NCI-H2196 treated with DMSO at 0.1 percent for 48 hours (cell line): ENCODE measurements at regions not wholly inside any gene's neighbourhood (a gene's known extent, or its start where the extent isn't known, plus 50 kb on each side); places are given as distances from the start of the nearest gene placed in this dataset.
"Not testable (repeated sequence)": the region's sequence is repeated elsewhere in the genome, so short reads cannot be mapped to it uniquely, and the experiment has no call there.

ENCODE experiments used
- DNase-seq: peaks from one replicate; lab custom pipeline; 2025; ENCODE audit not compliant: unreplicated experiment; lab: John Stamatoyannopoulos, UW

GRCh38 chr6:44037847-44038542 lies 89.3 kb downstream of the MRPL14 start:
- no peak for DNase-seq

- not testable (repeated sequence) for DNase-seq
Measured at GRCh38 chr6:44037276-44037675, 90.0 kb downstream of the MRPL14 start.

- DNase-seq = no peak
Measured at GRCh38 chr6:44036699-44037101, 90.6 kb downstream of the MRPL14 start.

GRCh38 chr6:44036196-44036595 lies 91.1 kb downstream of the MRPL14 start:
- no peak for DNase-seq

DNA sequence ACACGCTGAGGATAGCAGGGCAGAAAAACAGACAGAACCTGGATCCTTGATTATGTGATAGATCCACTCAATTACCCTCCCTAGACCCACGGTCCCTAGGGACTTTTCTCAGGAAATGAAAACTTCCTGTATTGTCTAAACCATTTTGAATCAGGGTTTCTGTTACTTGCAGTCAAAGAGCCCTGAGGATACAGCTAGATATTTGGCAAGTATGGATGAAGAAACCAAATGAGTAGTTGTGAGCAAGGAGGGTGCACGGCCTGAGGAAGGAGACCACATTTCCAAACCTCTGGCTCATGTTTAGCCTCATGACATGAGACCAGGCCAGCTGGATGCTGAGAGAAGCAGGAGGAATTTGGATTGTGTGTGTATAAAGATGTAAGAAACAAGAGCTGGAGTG lies 91.6 kb downstream of the MRPL14 start:
- no peak for DNase-seq

- no peak for DNase-seq
Measured at GRCh38 chr6:44034931-44035345, 92.3 kb downstream of the MRPL14 start.

GRCh38 chr6:44034391-44034861 lies 92.8 kb downstream of the MRPL14 start:
- DNase-seq = no peak

GRCh38 chr6:44030812-44031454 lies 96.3 kb downstream of the MRPL14 start:
- no peak for DNase-seq

- no peak for DNase-seq
Measured at GRCh38 chr6:44029444-44030185, 97.6 kb downstream of the MRPL14 start.

DNA sequence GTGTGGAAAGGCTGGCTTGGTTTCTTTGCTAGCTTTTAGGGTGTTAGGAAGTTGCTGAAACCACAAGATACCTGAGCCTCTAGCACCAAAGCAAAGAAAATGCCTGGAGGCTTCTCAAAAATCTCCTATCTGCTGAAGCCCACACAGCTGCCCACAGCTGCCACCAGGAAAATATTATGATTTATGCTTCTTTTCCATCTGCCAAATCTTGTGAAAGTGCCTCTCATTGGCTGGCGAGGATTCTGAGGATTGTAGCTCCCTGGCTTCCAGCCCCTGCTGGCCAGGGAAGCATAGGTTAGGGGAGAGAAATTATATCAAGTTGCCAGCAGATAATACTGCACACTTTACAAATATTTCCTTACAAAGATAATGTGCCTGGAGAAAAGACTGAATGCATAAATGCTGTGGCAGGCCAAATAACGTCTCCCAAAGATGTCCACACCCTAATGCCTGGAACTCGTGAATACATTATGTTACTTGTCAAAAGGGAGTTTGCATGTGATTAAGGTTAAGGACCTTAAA lies 98.4 kb downstream of the MRPL14 start:
- DNase-seq = no peak

GRCh38 chr6:44025226-44025625 lies 102.0 kb downstream of the MRPL14 start:
- DNase-seq = no peak

DNA sequence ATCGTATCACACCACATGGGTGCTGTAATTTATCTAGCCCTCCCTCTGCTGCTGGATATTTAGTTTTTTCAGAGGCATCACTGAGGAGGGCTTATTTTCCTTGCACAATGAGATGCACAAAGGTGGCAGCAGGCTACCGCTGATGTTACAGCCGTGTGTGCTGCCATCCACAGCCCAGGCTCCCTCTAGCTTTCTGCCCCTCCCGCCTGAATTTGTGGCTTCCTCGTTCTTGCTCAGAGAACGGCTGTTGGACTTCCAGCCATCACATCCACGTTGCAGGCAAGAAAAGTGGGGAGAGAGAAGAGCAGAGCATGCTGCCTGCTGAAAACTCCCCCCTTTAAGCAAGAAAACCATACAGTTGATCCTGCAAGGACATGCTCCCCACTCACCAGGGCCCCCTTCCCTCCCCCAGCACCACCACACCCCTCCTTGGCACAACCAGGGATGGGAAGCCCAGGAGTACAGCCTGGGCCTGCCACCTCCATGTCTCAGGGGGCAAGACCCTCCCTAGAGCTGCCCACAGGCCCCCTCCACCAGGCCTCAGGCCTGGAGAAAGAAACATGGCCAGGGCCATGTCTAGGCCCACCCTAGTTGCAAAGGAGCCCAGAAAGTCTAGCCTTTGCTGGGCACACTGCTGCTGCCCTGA lies 102.6 kb downstream of the MRPL14 start:
- no peak for DNase-seq

GRCh38 chr6:44023586-44024454 lies 103.4 kb downstream of the MRPL14 start:
- no peak for DNase-seq

DNA sequence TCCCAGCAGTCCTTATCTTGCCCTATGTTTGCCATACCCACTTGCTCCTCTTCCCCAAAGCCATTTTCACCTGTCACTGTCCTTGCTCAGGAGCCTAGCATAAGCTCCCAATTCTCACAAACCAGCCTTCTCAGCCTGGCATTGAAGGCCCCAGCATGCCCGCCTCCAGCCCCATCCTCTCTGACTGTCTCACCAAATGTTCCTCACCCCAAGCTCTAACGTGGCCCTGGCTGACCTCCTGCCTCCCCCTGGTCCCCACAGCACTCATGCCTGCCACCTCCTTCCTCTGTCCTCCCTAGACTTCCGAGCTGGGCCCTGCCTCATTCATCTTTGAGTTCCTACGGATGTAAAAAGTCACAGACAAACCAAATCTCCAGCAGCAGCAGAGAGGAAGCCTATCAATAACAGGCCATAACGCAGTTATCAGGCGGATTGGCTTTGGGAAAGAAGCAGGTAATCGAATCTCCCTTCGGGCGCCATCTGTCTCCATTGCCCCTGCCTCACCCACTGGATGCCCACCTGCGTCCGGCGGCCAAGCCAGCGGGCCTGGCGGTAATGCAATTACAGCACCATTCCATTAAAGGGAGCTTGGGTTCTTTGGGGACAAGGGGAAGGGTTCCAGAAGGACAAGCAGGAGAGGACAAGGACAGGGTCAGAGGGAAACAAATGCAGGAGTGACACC lies 104.4 kb downstream of the MRPL14 start:
- no peak for DNase-seq

DNA sequence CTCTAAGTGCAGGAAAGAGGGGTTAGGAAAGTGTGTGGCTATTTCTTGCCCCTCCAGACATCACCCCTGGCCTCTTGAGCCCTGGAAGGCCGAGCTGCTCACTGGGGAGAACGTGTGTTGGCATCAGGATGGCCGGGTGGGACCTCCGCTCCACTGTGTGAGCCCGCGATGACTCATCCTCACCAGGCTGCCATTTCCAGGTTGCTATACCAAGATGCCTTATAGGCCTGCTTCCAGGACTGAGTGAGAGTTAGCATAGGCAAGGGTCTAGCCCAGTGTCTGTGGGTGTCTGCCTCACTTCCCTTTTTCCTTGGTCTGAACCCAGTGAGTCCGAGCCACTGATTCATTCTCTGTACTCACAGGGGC lies 105.0 kb downstream of the MRPL14 start:
- no peak for DNase-seq

GRCh38 chr6:44021589-44022295 lies 105.5 kb downstream of the MRPL14 start:
- no peak for DNase-seq

DNA sequence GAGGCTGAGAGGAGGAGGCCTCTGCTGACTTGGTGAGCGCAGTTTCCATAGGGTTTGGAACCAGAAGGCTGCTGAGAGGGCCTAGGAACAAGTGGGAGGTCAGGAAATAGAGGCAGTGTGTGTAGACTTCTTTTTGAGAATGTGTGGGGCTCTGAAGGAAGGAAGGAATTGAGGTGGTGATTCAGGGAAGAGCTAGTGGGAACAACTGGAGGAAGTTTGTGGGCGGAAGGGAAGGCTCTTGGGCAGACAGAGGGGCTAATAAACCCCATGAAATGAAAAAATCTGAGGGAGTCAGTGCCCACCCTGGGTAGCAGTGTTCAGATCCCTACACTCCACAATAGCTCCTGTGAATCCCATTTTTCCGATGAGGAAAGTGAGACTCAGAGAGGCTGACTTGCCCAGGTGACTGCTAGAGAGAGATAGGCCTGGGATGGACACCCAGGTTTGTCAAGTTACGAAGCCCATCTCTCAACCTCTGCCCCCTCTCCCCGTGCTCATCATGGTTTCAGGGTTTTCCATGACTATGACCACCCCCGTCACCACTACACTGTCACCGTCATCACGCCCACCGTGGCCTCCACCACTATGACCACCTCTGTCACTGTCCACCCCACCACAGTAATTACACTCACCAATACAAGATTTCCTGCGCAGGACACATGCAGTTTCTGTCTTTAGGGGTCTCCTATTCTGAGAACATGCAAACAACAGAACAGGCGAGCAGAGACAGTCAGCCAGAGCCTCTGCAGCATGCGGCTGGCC lies 106.4 kb downstream of the MRPL14 start:
- no peak for DNase-seq

DNA sequence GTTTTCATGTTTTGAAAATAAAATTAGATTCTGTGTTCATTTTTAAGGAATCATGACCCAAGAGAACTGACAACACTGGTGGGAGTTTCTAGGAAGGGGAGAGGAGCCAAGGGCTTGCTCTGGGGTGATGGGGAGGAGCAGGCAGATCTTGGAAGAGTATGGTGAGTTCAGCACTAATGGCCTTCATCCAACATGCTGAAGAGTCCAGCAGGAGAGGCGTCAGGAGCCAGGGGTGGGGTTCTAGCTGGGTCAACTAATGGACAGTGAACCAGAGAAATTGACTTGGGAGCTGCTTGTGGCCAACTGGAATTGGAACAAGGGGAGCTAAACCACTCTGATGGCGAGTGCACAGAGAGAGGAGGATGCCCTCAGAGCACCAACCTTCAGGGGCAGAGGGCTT lies 107.1 kb downstream of the MRPL14 start:
- DNase-seq = no peak
